Mesothelial cell of epicardium (in vitro differentiated cells): ENCODE measurements at regions not wholly inside any gene's neighbourhood (a gene's known extent, or its start where the extent isn't known, plus 50 kb on each side); places are given as distances from the start of the nearest gene placed in this dataset.

Experiments used
- DNase-seq, 2 experiments: peaks; one replicate each; pipeline ENCODE4 v3.0.0; 2021; ENCODE audit warnings: low spot score in 2 of 2; ENCODE audit not compliant: unreplicated experiment in 2 of 2
- H3K27ac Mint-ChIP-seq: 2 replicates; pipeline ENCODE4 v1.8.0; 2021; ENCODE audit warnings: mixed read lengths
- H3K27me3 Mint-ChIP-seq: 2 replicates; pipeline ENCODE4 v1.8.0; 2021; ENCODE audit warnings: low read depth, mixed read lengths
- H3K36me3 Mint-ChIP-seq: 2 replicates; pipeline ENCODE4 v1.8.0; 2021; ENCODE audit warnings: mixed read lengths
- H3K4me1 Mint-ChIP-seq: 2 replicates; pipeline ENCODE4 v1.8.0; 2021; ENCODE audit warnings: mixed read lengths
- H3K4me3 Mint-ChIP-seq: 2 replicates; pipeline ENCODE4 v1.8.0; 2021; ENCODE audit warnings: mild to moderate bottlenecking, moderate library complexity, mixed read lengths
- H3K9me3 Mint-ChIP-seq: 2 replicates; pipeline ENCODE4 v1.8.0; 2021; ENCODE audit warnings: mixed read lengths
- TF ChIP-seq, protein P1 (sequence below): fragments of 200-600 bp; sonication (generic); IDR thresholded peaks from one replicate; pipeline ENCODE4 v1.5.0; 2021; ENCODE audit warnings: antibody characterized with exemption; ENCODE audit not compliant: unreplicated experiment

DNA sequence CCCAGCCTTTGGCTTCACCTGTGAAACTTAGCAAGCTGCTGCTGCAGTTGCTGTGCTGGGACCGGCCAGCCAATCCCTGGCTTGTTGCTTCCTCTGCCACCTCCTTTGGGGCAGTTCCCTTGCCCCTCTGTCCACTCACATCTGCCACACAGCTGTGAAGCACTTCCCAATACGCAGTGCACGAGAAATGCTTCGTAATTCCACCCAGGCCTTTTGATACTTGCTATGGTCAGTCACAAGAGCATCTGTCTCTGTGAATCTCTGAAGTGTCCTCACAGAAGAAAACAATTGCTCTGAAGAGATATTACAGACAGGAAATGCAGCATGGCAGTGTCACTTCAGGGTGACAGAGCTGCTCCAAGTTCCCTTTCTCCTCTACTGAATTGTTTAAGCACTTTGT lies 208.5 kb downstream of the PTEN start:
- no peak overlapping the region for H3K4me3 Mint-ChIP-seq
- no peaks in the 10 kb centered on the region for H3K27me3 Mint-ChIP-seq
- TF ChIP-seq, protein P1, sequence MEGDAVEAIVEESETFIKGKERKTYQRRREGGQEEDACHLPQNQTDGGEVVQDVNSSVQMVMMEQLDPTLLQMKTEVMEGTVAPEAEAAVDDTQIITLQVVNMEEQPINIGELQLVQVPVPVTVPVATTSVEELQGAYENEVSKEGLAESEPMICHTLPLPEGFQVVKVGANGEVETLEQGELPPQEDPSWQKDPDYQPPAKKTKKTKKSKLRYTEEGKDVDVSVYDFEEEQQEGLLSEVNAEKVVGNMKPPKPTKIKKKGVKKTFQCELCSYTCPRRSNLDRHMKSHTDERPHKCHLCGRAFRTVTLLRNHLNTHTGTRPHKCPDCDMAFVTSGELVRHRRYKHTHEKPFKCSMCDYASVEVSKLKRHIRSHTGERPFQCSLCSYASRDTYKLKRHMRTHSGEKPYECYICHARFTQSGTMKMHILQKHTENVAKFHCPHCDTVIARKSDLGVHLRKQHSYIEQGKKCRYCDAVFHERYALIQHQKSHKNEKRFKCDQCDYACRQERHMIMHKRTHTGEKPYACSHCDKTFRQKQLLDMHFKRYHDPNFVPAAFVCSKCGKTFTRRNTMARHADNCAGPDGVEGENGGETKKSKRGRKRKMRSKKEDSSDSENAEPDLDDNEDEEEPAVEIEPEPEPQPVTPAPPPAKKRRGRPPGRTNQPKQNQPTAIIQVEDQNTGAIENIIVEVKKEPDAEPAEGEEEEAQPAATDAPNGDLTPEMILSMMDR: no peak
- H3K27ac Mint-ChIP-seq: no peak overlapping the region
- H3K4me1 Mint-ChIP-seq: no peaks in the 10 kb centered on the region
- no peak for DNase-seq
- no peaks in the 10 kb centered on the region for H3K9me3 Mint-ChIP-seq
- H3K36me3 Mint-ChIP-seq: no peaks in the 10 kb centered on the region

DNA sequence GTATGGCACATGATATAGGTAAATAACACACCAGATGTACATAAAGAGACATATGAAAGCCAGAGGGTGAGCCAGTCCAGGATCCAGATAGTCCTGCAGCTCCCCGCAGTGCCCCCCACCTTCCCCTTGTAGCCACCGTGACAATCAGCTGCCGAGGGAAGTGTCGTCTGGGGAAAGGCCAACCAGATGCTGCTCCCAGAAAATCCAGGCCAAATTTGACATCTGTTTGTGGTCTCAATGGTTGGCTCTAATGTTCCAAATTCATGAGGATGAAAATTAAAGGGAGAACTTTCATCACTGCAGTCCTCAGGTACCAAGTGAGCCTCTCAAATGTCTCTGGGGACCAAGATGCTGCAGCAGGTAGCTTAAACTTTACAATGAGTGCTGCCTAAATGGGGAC lies 210.3 kb downstream of the PTEN start:
- no peak for DNase-seq
- H3K27me3 Mint-ChIP-seq: no peaks in the 10 kb centered on the region
- TF ChIP-seq, protein P1: no peak
- no peak overlapping the region for H3K4me3 Mint-ChIP-seq
- no peaks in the 10 kb centered on the region for H3K36me3 Mint-ChIP-seq
- H3K9me3 Mint-ChIP-seq: no peaks in the 10 kb centered on the region
- no peak overlapping the region for H3K27ac Mint-ChIP-seq
- peaks cover 6% of the 10 kb centered on the region for H3K4me1 Mint-ChIP-seq

DNA sequence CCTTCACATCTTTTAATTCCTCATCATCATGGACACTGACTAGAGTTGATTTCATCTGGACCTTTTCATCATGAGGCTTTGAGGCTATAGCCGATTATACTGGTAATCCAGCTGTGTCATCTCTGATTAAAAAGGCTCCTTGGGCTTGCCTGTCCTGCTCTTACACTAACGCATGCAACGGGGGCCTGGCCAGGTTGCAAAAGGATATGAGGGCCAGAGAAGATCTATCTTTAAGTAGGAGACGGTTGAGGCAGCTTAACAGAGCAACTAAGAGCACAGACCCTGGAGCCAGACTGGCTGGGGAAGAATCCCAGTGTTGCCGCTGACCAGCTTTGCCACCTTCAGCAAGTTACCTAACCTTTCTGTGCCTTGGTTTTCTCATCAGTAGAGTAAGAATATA lies 211.5 kb downstream of the PTEN start:
- Mint-ChIP-seq H3K9me3 (no peaks in the 10 kb centered on the region), H3K27ac (no peak overlapping the region), H3K27me3 (no peaks in the 10 kb centered on the region), H3K4me3 (no peak overlapping the region), H3K36me3 (no peaks in the 10 kb centered on the region), H3K4me1 (peaks cover 9% of the 10 kb centered on the region)
- no peak for DNase-seq
- TF ChIP-seq, protein P1: no peak

DNA sequence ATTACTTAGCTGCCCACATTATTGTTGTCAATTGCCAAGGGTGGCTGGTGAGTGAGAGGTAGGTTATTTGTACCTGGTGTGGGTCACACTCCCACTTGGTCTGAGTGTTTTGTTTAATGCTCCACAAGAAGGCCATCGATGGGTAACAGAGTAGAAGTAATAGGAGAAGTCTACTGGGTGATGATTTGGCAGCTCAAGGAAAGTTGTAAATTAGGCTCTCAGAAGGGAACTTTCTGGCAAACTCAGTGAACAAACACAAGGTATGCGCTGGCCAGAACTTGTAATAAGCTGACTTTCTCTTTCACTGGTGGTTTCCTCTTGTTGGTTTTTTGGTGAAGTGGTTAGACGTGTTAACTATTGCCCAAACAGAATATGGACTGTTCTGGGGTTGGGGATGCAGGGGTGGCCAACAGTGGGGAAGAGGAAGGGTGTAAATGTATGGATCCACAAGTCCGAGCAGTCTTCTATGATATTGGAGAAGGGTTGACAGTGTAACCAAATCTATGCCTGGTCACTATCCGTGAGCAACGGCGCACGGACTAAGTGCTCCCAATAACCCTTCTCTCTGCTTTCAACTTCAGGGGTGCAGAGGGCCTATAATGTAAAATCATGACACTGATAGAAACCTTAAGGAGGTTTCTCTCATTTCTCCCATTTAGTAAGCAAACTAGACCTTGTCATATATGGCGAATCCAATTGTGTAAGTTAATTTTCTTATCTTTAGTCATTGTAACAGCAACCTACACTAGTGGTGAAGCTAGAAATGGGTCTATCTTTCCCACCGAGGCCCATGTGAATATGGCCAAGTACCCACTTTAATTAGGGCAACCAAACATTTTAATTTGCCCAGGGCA lies 212.8 kb downstream of the PTEN start:
- Mint-ChIP-seq H3K4me1 (peaks cover 21% of the 10 kb centered on the region), H3K36me3 (no peaks in the 10 kb centered on the region), H3K27me3 (no peaks in the 10 kb centered on the region), H3K4me3 (no peak overlapping the region), H3K27ac (no peak overlapping the region), H3K9me3 (no peaks in the 10 kb centered on the region)
- TF ChIP-seq, protein P1: no peak
- no peak for DNase-seq

- H3K27me3 Mint-ChIP-seq: no peaks in the 10 kb centered on the region
- H3K27ac Mint-ChIP-seq: no peak overlapping the region
- H3K4me3 Mint-ChIP-seq: no peak overlapping the region
- H3K4me1 Mint-ChIP-seq: peaks cover 30% of the 10 kb centered on the region
- DNase-seq: no peak
- H3K9me3 Mint-ChIP-seq: no peaks in the 10 kb centered on the region
- H3K36me3 Mint-ChIP-seq: no peaks in the 10 kb centered on the region
- TF ChIP-seq, protein P1: no peak
These were observed 214.6 kb downstream of the PTEN start for GRCh38 chr10:88077977-88078376.
